SK-N-SH treated with all-trans-retinoic acid at 6 μM for 48 hours (cell line): ENCODE measurements at regions not wholly inside any gene's neighbourhood (a gene's known extent, or its start where the extent isn't known, plus 50 kb on each side); places are given as distances from the start of the nearest gene placed in this dataset.
A peak's percentile ranks its signal among the peaks of the same experiment; 100 is the strongest.

Experiments used
- ARNTL ChIP-seq: fragments of 450-650 bp; formaldehyde crosslinking; IDR thresholded peaks from 2 replicates; pipeline ENCODE4 v1.5.0; 2020; ENCODE audit warnings: low read depth, mild to moderate bottlenecking, moderate library complexity, borderline replicate concordance
- GLIS3 ChIP-seq: fragments of 250-450 bp; sonication (Bioruptor Pico); IDR thresholded peaks from 2 replicates; pipeline ENCODE4 v1.5.0; 2020; ENCODE audit warnings: mild to moderate bottlenecking, moderate library complexity
- ISL1 ChIP-seq: fragments of 250-450 bp; sonication (Bioruptor Pico); IDR thresholded peaks from 2 replicates; pipeline ENCODE4 v2.1.2; 2022; ENCODE audit warnings: mild to moderate bottlenecking, moderate library complexity
- RARB ChIP-seq: fragments of 250-450 bp; sonication (Bioruptor Pico); IDR thresholded peaks from 2 replicates; pipeline ENCODE4 v1.8.0; 2021; ENCODE audit warnings: mild to moderate bottlenecking, moderate library complexity
- TCF4 ChIP-seq: fragments of 250-450 bp; sonication (Bioruptor Pico); IDR thresholded peaks from 2 replicates; pipeline ENCODE4 v1.8.0; 2021; ENCODE audit warnings: mild to moderate bottlenecking, moderate library complexity, borderline replicate concordance
- TOX ChIP-seq: fragments of 250-450 bp; sonication (Bioruptor Pico); IDR thresholded peaks from 2 replicates; pipeline ENCODE4 v1.8.0; 2021; ENCODE audit warnings: mild to moderate bottlenecking, moderate library complexity, borderline replicate concordance
- ZC3H10 ChIP-seq: fragments of 250-450 bp; sonication (Bioruptor Pico); IDR thresholded peaks from 2 replicates; pipeline ENCODE4 v1.5.1; 2021; ENCODE audit warnings: mild to moderate bottlenecking, moderate library complexity
- ZFP3 ChIP-seq: fragments of 250-450 bp; sonication (Bioruptor Pico); IDR thresholded peaks from 2 replicates; pipeline ENCODE4 v1.5.0; 2020; ENCODE audit warnings: mild to moderate bottlenecking, moderate library complexity
- ZFP30 ChIP-seq: fragments of 450-650 bp; formaldehyde crosslinking; IDR thresholded peaks from 2 replicates; pipeline ENCODE4 v1.5.0; 2022; ENCODE audit warnings: mild to moderate bottlenecking, moderate library complexity
- ZNF70 ChIP-seq: fragments of 450-650 bp; formaldehyde crosslinking; IDR thresholded peaks from 2 replicates; pipeline ENCODE4 v1.5.0; 2020; ENCODE audit warnings: mild to moderate bottlenecking, moderate library complexity
- TF ChIP-seq, protein P1 (sequence below): fragments of 250-450 bp; sonication (Bioruptor Pico); IDR thresholded peaks from 2 replicates; pipeline ENCODE4 v1.8.0; 2020; ENCODE audit warnings: mild to moderate bottlenecking, moderate library complexity, borderline replicate concordance
- TF ChIP-seq, protein P2 (sequence below): fragments of 250-450 bp; sonication (Bioruptor Pico); IDR thresholded peaks from 2 replicates; pipeline ENCODE4 v1.5.1; 2020; ENCODE audit warnings: low read depth, mild to moderate bottlenecking, moderate library complexity

DNA sequence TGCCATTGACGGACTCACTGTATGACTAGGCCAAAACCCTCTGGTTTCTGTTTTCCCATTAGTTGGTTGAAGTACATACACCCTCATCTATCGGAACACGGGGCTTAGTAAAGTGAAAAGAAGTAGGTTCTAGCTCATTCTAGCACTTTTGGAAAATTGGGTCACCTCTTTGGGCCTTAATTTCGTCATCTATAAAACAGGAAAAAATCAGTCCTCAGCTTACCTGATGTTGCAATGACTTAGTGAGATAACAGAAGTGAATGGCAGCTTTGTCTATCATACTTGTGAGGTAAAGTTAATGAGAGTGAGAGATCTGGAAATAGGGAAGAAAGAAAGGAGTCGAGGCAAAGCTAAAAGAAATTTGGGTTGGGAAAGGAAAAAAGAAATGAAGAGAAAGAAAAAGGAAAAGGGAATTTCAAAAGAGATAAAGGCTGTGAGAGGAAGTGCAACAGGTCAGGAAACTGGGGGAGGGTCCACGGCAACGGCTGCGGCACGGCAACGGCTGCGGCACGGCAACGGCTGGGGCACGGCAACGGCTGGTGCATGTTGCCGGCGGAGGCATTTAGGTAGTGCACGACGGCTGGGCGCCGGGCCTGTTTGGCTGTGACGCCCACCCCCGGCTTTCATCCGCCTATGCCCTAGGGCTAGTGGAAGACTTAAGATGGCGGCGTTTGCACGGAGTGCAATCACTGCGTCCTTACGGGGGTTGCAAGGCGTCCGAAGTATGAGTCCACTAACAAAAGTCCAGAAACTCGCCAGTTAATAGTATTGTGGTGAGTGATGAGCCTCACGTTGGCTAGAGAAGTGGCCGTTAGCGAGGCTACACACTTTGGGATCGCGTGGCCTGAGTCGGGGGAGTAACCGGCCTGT is 91.4 kb upstream of the XIST start:
- TF ChIP-seq, protein P1, sequence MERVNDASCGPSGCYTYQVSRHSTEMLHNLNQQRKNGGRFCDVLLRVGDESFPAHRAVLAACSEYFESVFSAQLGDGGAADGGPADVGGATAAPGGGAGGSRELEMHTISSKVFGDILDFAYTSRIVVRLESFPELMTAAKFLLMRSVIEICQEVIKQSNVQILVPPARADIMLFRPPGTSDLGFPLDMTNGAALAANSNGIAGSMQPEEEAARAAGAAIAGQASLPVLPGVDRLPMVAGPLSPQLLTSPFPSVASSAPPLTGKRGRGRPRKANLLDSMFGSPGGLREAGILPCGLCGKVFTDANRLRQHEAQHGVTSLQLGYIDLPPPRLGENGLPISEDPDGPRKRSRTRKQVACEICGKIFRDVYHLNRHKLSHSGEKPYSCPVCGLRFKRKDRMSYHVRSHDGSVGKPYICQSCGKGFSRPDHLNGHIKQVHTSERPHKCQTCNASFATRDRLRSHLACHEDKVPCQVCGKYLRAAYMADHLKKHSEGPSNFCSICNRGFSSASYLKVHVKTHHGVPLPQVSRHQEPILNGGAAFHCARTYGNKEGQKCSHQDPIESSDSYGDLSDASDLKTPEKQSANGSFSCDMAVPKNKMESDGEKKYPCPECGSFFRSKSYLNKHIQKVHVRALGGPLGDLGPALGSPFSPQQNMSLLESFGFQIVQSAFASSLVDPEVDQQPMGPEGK (CRISPR knock-in tag): no peak
- no peak for TF ChIP-seq ZC3H10
- TF ChIP-seq ZNF70 (CRISPR knock-in tag): no peak
- TF ChIP-seq ISL1: no peak
- TF ChIP-seq ARNTL (CRISPR knock-in tag): no peak
- TF ChIP-seq ZFP3 (CRISPR knock-in tag): 0 out of 2 replicates have a peak, but pooled peaks have one; percentile 67
- no peak for TF ChIP-seq TOX (CRISPR knock-in tag)
- TF ChIP-seq ZFP30 (CRISPR knock-in tag): no peak
- no peak for TF ChIP-seq GLIS3 (CRISPR knock-in tag)
- TF ChIP-seq, protein P2, sequence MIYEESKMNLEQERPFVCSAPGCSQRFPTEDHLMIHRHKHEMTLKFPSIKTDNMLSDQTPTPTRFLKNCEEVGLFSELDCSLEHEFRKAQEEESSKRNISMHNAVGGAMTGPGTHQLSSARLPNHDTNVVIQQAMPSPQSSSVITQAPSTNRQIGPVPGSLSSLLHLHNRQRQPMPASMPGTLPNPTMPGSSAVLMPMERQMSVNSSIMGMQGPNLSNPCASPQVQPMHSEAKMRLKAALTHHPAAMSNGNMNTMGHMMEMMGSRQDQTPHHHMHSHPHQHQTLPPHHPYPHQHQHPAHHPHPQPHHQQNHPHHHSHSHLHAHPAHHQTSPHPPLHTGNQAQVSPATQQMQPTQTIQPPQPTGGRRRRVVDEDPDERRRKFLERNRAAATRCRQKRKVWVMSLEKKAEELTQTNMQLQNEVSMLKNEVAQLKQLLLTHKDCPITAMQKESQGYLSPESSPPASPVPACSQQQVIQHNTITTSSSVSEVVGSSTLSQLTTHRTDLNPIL (CRISPR knock-in tag): no peak
- no peak; the same call in 1 of the 2 replicates for TF ChIP-seq TCF4
- TF ChIP-seq RARB (CRISPR knock-in tag): peak; percentile 21; the same call in 1 of the 2 replicates
